Astrocyte of the hippocampus (primary cell): ENCODE measurements at regions not wholly inside any gene's neighbourhood (a gene's known extent, or its start where the extent isn't known, plus 50 kb on each side); places are given as distances from the start of the nearest gene placed in this dataset.
"Not testable (repeated sequence)": the region's sequence is repeated elsewhere in the genome, so short reads cannot be mapped to it uniquely, and the experiment has no call there.

Experiments
- DNase-seq: peaks from one replicate; pipeline ENCODE4 v3.0.0; 2011; ENCODE audit warnings: low read depth, low spot score

GRCh38 chr3:24545887-24546286 is 51.2 kb upstream of the THRB start:
- DNase-seq = no peak

GRCh38 chr3:24548278-24548677 is 53.6 kb upstream of the THRB start:
- DNase-seq = peak; percentile 12

GRCh38 chr3:24550588-24550987 is 55.9 kb upstream of the THRB start:
- DNase-seq = no peak

- DNase-seq = no peak
Observed at GRCh38 chr3:24551626-24552025, 57.0 kb upstream of the THRB start.

DNA sequence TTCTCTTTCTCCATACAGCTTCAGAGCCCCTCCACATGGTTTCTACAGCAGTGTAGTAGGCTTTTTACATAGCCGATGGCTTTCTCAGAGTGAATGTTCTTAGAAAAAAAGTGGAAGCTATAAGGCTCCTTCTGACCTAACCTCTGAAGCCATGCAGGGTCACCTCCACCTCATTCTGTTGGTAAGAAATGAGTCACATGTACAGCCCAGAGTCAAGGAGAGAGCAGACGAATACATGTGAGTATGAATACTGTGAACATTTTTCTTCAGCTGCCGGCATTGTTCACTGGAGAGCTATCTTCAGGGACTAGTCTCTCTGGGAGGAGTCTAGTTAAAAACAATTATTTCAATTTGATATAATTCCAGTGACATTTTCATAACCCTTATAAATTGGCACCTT is 68.2 kb upstream of the THRB start:
- DNase-seq = no peak

DNA sequence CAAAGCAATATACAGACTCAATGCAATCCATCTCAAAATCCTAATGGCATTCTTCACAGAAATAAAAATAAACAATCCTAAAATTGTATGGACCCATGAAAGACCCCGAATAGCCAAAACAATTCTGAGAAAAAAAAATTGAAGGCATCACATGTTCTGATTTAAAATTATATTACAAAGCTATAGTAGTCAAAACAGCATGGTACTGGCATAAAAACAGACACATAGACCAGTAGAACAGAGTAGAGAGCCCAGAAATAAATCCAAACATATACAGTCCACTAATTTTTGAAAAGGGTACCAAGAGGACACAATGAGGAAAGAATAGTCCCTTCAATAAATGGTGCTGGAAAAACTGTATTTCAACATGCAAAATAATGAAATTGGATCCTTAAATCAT is 70.4 kb upstream of the THRB start:
- DNase-seq = no peak

DNA sequence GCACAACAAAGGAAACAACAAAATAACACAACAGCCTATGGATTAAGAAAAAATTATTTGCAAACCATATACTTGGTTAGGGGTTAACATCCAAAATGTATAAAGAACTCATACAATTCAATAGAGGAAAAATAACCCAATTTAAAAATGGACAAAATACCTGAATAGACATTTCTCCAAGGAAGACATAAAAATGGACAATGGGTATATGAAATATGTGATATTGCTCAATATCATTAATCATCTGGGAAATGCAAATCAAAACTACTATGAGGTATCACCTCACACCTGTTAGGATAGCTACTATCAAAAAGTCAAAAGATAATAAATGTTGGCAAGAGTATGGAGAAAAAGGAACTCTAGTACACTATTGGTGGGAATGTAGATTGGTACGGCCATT is 71.0 kb upstream of the THRB start:
- DNase-seq = no peak

- no peak for DNase-seq
Observed at GRCh38 chr3:24566927-24567326, 72.3 kb upstream of the THRB start.

DNA sequence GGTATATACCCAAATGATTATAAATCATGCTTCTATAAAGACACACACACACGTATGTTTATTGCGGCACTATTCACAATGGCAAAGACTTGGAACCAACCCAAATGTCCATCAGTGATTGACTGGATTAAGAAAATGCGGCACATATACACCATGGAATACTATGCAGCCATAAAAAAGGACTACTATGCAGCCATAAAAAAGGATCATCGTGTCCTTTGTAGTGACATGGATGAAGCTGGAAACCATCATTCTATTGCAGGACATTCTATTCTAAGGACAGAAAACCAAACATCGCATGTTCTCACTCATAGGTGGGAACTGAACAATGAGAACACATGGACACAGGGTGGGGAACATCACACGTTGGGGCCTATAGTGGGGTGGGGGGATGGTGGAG is 77.8 kb upstream of the THRB start:
- DNase-seq = not testable (repeated sequence)

GRCh38 chr3:24573576-24573975 is 78.9 kb upstream of the THRB start:
- no peak for DNase-seq

DNA sequence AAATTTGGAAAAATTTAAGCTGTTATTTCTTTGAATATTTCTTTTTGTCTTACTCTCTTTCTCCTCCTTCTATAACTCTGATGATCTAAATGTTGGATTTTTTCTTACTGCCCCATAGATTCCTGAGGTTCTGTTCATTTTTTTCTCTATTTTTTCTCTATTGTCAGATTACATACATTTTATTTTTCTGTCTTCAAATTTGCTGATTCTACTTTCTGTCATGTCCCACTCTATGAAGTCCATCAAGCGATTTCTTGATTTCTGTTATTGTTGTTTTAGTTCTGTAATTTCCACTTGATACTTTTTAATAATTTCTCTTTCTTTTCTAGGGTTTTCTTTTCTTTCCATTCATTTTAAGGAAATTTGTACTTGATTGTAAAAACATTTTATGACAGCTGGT is 83.7 kb upstream of the THRB start:
- DNase-seq = no peak

DNA sequence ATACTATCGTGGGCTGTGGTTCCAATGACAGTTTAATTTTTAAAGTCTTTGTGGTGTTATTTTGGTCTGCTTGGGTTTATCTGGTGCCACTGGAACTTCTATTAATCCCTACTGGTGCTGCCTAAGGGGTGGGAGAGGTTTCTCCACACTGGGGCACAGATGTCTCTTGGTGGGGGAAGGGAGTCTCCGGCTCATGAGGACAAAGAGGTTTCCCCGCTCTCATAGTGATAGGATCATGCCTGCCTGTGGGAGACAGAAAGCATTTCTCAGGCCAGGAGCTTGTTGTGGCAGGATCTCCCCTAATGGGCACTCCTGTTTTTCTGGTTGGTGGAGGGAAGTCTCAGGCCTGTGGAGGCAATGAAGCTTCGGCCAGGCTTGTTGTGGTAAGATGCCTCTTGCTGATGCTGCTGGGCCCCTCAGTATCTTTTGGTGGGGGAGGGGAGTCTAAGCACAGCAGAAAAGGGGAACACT is 84.3 kb upstream of the THRB start:
- DNase-seq = no peak

- DNase-seq = no peak
Observed at GRCh38 chr3:24582431-24583403, 88.1 kb upstream of the THRB start.

DNA sequence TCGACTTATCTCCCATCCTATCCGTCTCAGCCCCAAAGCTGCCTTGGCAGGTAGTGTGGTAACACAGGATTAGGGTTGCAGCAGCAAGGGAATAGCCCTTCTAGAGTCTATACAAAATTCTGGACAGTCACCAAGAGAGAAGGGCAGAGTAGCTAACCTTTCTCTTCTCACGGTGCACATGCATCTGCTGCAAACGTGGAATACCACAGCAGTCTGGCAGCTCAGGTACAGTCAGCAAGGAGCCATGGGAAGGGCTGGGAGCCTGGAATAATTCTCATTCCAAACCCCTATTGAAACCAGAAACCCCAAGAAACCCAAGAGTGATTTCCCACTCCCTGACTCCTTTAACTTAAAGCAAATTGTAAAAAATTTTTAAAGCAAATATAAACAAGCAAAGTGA is 92.3 kb upstream of the THRB start:
- no peak for DNase-seq

DNA sequence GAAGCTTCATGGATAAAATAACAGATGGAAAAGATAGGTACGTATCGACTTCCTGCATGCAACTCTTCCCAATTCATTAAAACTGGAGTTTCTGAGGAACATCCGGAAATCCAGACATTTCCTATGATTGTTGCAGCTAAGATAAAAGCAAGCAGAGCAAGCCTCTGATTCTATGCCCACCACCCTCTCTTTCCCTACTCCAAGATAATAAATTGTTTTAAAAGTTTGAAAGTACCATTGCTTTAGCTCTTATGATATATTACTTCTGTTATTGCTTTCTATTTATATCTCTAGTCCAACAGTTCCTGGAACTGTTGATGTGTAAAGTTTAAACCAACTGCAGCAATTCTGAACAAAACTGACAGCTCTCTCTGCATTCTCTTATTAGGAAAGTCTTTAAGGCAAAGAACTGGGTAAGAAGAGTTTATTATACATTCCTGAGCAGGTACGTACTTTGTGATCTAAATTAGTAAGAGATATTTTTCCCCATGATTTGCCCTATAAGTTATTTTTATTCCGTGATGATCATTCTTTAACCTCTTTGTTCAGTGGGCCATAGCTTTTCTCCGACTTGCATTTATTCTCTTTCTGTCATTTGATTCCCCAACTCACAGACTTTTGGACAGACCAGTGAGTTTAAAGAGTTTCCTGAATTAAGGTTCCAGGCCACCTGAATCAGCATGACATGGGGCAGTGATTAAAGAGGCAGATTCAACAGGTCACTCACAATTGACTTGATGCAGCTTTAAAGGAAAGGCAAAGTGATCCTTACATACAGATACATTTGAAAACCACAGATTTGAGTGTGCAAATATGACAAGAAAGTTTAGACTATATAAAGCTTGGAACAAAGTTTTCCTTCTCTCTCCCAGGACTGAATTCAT is 94.2 kb upstream of the THRB start:
- DNase-seq = no peak

GRCh38 chr3:24589513-24589851 is 94.8 kb upstream of the THRB start:
- DNase-seq = no peak

GRCh38 chr3:24589931-24590880 is 95.6 kb upstream of the THRB start:
- DNase-seq = no peak

DNA sequence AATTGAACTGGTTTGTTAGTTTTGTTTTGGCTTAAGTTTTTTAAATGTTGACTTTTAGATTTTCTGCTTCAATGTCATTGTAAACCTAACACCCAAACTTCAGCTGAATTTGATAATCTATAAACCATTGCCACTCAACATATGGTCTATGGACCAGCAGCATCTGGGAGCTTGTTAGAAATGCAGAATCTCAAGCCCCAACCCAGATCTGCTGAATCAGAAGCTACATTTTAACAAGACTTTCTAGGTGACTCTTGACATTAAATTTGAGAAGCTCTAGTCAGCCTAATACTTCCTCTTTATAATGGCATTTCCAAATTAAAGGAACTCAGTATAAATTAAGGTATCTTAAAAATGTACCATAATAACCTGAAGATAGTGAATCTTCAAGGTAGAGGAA is 96.5 kb upstream of the THRB start:
- DNase-seq = no peak

DNA sequence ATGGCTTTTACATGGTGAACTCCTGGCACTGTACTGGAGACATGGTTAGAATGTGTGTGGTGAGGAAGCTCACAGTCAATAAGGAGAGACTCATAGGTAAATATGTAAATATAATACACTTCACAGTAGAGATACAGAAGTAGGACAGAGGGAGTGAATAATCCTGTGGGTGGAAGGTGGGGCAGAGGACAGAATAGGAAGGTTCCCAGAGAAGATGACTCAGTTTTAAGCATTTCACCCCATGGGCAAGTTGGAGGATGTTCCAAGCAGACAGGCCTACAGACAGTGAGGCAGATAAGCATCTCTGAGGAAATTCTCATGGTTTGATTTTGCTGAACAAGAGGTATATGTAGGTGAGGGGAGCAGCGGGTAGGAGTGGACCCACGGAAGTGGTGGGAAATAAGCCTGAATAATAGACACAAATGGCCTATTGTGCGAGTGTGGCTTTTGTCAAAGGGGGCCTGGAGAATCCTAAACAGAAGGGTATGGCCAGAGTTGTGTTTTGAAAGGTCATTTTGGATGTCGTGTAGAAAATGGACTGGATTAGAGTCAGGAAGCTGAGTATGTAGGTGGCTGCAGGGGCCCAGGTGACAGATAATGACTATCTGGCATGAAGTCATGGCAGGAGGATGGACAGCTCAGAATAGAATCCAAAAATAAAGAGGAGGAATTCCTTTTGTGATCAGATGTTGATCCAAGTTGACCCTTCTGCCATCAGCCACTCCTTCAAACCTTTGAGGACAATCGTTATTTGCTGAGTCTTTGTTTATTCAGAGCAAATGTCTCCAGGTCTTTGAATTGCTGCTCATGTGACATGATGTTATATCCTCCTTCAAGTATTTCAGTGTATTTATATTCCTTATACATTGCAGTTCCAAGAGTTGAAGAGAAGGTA is 97.3 kb upstream of the THRB start:
- DNase-seq = no peak

DNA sequence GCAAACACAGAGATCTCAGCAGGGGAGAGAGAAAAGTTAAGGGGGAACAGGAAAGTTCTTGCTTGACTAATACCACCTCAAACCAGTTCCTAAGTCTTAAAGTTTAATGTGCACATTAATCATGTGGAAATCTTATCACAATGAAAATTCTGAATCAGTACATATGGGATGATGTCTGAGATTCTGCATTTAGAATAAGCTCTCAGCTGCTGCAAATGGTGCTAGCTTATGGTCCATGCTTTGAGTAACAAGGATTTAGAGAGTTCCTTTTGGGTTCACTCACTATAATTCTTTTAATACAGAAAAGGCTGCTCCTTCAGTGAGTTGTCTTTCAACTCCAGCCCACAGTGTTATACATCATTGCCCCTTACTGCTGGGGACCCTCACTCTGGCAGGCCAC is 99.5 kb upstream of the THRB start:
- DNase-seq = no peak
